ENCODE measurements at regions not wholly inside any gene's neighbourhood (a gene's known extent, or its start where the extent isn't known, plus 50 kb on each side); places are given as distances from the start of the nearest gene placed in this dataset.

GRCh38 chr2:157185476-157186227 lies 71.9 kb upstream of the GALNT5 start:
- TF ChIP-seq, protein P1, sequence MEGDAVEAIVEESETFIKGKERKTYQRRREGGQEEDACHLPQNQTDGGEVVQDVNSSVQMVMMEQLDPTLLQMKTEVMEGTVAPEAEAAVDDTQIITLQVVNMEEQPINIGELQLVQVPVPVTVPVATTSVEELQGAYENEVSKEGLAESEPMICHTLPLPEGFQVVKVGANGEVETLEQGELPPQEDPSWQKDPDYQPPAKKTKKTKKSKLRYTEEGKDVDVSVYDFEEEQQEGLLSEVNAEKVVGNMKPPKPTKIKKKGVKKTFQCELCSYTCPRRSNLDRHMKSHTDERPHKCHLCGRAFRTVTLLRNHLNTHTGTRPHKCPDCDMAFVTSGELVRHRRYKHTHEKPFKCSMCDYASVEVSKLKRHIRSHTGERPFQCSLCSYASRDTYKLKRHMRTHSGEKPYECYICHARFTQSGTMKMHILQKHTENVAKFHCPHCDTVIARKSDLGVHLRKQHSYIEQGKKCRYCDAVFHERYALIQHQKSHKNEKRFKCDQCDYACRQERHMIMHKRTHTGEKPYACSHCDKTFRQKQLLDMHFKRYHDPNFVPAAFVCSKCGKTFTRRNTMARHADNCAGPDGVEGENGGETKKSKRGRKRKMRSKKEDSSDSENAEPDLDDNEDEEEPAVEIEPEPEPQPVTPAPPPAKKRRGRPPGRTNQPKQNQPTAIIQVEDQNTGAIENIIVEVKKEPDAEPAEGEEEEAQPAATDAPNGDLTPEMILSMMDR (IDR thresholded peaks at IDR 0.05; ENCODE audit: low read length) = no peak
- TF ChIP-seq EZH2 (IDR thresholded peaks at IDR 0.05; ENCODE audit: borderline replicate concordance, low read length) = no peak

Data from OCI-LY1 (cell line).